HG03521 (cell line): ENCODE measurements at regions not wholly inside any gene's neighbourhood (a gene's known extent, or its start where the extent isn't known, plus 50 kb on each side); places are given as distances from the start of the nearest gene placed in this dataset.

ENCODE experiments used
- ATAC-seq: cut with Tn5 transposase; IDR thresholded peaks from one replicate; pipeline ENCODE4 v1.9.1; 2021; ENCODE audit warnings: mild to moderate bottlenecking, moderate library complexity; ENCODE audit not compliant: unreplicated experiment

DNA sequence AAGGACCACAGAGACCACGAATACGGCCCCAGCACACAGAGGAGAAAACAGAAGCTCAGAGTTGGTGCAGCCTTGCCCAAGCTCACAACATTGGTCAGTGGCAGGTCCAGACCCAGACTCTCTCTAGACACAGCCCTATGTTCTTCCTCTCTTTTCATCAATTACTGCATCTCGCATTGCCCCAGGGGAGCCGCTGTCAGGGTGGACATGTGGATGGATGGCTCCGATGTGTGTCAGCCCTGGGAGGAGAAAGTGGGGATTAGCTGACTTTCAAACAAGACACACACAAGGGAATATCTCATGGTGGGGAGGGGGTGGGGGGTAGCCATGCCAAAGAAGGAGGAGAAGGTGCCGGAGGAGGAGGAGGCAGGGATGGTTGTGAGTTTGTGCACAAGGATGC, 556.8 kb downstream of the NPHP4 start:
- no peak for ATAC-seq

DNA sequence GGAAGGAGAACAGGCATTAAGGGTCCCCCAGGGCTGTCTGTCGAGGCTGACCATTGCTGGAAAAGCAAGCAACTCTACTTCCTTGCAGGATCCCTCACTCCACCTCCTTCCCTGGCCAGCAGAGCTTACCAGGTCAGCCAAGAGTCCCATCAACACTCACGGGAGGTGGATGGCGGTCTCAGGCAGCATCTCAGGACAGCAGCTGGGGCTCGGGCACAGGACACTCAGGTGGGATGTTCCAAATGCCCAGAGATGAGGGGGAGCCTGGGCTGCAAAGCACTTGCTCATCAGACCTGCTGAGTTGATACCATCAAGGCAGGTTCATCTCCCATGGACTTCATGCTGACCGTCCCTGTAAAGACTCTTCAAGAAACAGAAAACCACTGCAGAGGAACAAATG, 559.8 kb downstream of the NPHP4 start:
- ATAC-seq, result no peak

DNA sequence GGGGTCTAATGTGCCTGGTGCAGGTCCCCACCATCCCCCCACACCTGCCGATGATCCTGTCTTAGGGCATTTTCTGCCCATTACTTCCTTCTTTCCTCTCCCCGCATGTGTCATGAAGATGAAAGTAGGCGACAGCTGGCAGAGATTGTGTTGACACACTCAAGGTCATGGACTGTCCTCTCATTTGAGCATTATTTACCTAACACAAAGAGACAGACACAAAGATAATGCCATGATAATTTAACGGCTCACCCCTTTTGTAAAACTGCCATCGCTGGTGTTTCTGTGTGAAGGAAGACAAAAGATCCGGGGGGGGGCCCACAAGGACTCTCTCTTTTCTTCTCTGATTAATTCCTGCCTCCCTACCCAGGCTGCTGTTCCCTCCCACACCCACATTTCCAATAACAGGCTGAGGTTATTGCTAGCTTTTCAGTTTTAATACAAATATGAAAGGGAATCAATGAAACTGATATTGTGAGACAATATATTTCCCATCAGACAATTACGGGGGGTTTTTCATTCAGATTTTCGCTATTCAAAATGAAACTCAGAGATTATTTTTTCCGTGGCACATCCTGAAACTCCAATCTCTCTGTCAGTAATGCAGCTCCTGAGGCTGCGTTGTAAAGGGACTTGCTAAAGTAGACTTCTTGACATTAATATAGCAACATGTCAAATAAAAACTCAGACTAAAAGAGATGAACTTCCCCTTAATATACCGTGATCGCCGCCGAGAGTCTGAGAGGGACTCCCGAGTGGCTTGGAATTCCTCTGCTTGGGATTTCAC, 561.1 kb downstream of the NPHP4 start:
- ATAC-seq, result no peak

DNA sequence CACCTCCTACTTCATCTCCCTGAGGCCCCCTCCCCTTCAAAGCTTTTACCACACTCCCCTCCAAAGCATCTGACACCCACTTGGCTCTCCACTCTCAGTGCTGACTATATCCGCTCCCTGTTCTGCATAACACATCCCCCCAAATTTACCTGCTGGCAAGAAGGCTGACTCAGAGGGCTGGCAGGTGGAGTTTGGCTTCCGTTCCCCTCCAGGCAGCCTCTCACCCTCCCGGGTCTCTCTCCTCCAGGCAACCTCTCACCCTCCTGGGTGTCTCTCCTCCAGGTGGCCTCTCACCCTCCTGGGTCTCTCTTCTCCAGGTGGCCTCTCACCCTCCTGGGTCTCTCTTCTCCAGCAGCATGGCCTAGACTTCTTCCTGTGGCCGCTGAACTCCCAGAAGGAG, 562.1 kb downstream of the NPHP4 start:
- ATAC-seq, result no peak

DNA sequence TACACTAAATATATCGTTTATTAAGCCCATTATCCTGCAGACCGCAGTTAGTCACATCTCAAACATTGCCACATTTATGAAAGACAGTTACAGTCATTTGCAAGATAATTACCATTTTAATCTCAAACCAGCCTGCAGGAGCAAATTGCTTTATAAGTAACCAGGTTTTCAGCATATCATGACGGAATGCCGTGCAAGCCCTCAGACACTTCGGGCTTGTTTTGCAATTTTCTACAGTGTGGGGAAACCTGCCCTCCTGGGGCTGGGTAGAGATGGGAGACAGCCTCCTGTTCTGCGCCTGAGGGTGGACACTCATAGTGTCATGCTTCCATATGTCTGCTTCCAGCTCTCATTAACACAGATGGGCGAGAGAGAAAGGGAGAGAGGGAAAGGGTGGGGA, 563.9 kb downstream of the NPHP4 start:
- no peak for ATAC-seq

DNA sequence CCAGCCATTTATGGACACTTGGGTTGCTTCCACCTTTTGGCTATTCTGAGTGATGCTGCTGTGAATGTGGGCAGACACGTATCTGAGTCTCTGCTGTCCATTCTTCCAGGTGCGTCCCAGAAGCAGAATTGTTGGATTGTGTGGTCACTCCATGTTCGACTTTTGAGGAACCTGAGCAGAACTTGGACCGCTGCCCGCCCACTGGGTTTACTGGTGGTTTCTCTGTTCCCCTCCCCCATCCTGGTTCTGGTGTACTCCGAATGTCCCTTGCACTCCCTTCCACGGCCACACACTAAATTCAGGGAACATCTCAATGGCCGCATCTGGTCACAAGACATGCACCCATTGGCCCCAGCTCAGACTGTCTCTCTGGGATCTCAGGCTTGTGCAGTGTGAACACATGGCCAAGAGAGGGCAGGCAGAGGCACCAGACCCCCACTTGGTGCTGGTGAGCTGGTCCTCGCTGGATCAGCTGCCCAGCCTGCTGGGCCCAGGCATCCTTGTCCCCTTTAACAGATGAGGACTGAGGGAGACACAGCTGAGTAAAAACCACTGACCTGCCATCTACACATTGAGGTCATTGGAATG, 565.1 kb downstream of the NPHP4 start:
- no peak for ATAC-seq

DNA sequence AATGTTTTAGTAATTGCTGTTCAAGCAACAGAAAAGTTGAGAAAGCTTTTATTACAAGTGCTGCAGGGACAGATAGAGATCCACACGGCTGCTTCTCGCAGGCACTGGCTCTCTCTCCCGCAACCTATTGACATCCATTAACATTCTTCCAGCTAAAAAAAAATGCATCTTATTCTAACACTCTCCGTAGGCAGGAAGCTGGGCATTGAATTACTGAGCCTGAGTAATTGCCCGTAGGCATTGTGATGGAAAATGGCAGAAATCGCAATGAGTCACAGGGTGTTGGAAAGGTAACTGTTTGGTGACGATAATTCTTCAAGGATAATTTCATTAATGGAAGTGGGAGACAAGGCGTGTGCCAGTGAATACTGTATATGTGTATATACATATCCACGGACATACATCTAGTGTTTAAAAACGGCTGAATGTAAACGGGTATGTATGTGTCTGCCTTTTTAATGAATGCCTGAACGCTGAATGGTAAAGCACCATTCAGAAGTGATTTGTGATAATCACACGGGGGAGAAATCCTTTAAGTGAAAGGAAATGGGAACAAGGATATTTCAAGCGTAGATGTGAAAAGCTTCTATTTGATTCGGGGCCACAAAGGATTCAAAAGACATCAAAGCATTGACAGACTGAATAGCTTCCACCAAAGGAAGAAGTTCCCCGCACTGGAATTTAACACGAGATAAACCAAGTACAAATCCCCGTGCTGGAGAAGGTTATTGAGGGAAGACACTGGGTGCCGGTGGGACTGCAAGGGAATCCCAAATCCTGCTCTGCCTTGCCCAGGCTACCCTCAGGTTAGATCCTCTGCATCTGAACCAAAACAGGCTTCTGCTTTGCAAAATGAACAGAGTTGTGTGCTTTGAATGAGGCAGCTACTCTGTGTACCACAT, 567.2 kb downstream of the NPHP4 start:
- ATAC-seq, result no peak

DNA sequence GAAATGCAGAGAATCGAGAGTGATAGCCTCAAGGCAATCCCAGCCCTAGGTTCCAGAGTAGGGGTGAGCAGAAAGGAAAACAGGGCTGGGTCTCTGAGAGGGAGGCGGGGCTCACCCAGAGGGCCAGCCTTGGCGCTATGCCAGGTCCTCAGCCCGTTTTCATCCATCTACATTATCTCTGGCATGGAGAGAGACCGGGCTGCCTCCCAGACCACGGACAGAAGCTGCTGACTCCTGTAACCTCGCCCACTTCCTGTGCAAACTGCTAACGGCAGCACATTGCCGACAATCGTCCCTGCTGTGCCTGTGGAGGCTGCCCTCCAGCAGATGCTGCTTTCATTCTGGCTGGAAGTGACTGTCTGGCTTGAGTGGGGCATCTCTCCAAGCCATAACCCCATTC, 569.1 kb downstream of the NPHP4 start:
- no peak for ATAC-seq

DNA sequence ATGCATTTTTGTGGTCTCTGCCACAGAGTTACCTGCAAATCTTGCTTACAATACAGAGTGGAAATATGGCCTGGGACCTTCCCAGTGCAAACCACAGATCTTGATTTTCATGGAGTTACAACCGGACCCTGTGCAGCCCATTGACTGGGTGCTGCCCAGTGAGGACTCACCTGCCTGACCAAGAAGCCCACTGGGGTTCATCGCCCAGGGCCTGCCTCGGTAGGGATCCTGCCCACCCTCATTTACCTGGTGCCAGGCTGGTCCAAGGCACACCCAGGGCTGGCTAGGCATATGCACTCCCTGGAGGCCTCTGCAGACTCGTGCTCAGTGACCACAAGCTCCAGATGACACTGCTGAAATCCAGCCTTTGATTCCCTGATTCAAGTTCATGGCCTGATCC, 572.7 kb downstream of the NPHP4 start:
- no peak for ATAC-seq

DNA sequence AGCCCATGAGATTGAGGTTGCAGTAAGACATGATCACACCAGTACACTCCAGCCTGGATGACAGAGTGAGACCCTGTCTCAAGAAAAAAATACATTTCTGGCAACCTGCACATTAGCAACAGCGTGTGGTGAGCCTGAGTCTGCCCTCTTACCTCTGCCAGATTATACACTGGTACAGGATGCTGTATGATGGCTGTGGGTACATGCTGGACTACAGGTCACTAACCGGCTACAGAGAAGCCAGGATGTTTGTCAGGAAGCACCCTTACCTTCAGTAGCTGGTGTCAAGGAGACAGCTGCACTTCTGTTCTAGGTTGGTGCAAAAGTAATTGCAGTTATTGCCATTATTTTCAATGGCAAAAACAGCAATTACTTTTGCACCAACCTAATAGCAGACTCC, 575.7 kb downstream of the NPHP4 start:
- no peak for ATAC-seq

DNA sequence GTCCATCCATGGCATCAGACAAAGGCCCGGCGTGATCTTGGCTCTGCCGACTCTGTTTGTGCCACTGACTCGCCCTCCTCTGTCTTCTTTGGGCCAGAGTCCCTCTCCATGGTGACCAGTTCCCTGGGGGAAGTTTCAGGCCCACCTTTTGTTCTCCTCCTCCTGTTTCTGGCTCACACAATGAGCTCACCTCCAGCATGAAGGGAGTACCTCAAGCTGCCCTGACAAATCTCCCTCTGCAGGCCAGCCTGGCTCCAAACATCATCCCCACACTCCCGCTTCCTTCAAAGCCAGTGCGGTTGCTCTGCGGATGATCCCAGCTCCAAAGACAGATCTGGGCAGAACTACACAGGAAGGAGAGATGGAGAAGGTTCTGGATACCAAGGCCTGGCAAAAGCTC, 576.6 kb downstream of the NPHP4 start:
- no peak for ATAC-seq

DNA sequence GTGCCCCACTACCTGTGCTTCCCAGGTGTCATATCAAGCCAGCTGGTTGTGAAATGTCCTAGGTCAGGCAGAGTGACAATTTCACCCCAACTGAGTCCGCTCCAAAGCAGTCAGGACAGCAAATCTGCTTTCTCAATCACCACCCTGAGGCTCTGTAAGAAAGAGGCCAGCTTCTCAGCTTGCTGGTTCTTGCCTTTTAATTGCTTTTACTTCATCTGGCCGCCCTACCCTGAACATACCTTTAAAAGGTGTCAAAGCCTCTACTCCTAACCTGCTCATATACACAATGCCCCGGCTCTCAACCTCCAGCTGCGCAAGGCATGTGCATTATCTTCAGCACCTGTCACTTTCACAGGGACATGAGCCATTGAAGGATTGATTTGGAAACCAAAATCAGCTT, 581.6 kb downstream of the NPHP4 start:
- no peak for ATAC-seq

DNA sequence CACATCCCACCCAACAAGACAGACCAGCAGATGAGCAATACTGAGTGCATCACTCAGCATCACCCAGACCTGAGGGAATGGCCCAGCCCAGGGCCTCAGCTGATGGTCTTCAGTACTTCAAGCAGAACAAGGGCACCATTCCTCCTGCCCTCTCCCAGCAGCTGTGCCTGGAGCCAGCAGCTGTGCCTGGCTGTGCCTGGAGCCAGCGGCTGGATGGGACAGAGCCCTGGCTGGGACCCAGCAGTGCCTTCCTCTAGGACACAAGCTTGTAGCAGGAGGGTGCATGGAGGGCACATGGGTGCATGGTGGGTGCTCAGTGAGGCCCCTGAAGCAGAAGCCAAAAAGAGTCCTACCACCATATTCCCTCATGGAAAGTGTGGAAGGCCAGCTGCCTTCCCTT, 583.8 kb downstream of the NPHP4 start:
- no peak for ATAC-seq

DNA sequence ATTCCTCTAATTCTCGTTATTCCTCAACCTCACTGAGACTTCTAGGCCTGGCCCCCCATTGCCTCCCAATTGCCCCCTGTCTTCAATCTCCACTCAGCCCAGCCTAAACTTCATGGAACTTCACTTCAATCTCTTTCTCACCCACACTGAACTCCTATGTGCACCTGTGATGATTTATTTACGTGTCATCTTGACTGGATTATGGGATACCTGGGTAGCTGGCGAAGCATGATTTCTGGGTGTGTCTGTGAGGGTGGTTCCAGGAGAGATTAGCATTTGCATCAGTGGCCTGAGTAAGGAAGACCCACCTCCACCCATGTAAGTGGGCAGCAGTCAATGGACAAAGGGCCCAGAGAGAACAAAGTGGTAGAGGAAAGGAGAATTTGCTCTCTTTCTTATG, 587.0 kb downstream of the NPHP4 start:
- no peak for ATAC-seq

DNA sequence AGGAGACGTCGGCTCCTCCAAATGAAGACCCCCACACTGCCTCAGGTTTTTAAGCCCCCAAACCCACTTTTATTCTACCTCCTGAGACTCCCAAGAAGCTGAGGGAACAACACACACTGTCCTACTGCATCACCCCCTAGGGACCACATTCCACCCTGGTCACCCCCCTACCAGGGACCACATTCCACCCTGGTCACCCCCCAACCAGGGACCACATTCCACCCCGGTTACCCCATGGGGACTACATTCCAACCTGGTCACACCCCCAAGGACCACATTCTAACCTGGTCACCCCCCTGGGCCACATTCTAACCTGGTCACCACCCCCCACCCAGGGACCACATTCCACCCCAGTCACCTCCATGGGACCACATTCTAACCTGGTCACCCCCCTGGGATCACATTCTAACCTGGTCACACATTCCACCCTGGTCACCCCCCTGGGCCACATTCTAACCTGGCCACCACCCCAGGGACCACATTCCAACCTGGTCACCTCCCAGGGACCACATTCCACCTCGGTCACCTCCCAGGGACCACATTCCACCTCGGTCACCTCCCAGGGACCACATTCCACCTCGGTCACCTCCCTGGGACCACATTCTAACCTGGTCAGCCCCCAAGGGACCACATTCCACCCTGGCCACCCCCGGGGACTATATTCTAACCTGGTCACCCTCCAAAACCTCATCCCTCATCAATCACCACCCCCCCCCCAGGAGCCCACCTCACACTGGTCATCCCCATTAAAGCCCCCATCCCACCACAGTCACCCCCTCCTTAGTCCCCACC, 587.6 kb downstream of the NPHP4 start:
- no peak for ATAC-seq

DNA sequence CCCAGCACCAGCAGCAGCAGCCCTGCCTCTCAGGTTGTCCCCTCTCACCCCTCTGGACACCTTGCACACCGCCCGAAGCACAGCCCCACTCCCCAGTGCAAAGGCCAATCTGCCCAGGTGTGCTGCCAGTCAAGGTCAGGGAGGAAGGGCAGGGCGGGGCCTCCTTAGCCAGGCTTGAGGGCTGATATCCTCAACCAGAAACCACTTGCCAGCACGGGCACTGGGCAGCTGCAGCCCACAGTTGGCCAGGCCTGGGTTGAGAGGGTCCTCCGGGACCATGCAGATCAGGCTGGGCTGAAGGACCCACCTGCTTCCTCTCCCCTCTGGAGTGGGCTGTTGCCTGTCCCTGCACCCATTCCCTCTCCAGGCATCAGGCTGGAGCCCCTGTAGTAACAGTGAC, 588.3 kb downstream of the NPHP4 start:
- ATAC-seq, result no peak

DNA sequence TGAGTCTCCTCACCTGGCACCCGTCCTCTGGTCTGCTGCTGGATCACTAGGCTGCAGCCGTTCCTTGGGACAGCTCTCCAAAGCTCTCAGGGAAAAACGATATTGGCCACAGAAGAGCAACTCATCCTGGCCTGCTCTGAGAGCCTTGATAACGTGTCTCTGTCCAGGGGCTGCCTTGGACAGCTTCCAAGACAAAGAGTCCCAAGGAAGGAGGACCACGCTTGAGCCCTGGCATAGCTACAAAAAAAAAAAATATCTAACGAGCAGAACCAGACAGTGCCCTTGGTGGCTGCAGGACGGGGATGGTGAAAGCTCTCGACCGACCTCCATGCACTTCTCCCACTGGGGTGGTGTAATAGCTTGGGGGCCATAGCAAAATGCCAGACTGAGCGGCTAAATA, 589.6 kb downstream of the NPHP4 start:
- no peak for ATAC-seq

DNA sequence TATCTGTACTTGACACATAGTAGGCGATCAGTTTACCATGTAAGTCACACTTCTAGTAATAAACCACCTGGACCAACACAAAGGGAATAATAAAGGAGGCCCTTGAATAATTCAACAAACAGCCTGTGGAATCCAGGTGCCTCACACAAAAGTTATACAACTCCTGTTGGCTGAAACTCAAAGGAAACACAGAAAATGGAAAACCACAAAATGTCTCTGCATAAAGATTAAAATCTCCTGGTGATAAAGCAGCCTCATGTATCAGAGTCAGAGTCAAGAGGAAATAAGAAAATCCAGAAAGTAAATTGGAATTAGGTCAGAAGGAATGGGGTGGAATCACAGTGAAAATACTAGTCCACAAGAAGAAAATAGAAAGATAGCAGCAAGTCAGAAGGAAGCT, 592.5 kb downstream of the NPHP4 start:
- ATAC-seq, result no peak

DNA sequence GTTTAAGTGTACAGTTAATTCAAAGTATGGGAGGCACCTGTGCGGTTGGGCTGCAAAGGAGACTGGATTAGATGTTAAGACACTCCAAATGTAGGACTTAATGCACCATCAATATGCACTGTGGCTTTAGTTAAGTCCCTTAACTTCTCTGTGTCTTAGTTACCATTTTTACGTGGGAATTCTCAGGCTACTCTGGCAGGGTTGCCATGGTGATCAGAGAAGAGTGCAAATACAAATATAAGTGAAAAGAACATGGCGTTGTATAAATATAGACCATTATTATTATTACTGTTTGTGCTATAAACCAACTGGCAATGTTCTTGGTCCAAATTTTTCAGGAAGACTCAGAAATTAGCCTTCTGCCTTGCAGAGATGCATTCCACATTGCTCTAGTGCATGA, 595.6 kb downstream of the NPHP4 start:
- ATAC-seq, result no peak

DNA sequence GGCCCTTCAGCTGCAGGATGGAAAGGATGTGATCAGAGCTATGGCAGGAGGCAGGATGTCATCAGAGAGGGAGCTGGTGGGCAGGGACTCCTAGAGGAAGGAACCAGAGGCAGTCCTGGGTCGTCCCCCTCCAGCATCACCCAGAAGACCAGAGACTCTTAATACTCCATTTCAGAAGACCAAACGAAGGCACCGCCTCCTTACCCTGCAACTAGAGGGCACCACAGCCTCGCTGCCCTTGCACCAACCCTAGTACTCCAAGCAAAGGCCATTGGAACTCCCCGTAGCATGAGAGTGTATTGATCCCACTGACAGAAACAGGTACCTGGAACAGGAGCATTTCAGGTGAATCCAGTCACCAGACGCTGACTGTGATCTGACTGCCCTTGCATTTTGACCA, 598.1 kb downstream of the NPHP4 start:
- ATAC-seq, result no peak

DNA sequence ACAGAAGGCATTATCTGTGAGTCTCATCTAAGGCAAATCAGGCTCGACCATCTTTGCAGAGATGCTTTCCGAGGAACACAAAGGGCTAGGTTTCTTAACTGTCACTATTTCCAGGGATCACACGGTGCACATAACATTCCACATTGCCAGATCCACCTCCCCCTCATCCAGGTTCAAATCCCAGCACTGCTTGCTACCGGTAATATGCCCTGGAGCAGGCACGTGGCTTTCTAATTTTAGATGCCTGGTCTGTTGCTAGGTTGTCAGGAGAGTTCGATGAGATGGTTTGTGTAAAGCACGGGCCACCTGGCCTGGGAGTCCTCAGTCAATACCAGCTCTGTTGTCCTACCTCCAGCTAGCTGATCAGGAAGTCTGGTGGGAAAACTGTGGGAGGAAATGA, 598.6 kb downstream of the NPHP4 start:
- no peak for ATAC-seq
